Stimulated activated naive B cell treated with anti-CD40 and anti-IgM and Interleukin-4, amounts not matched to agents 10 μg/mL and 1 μg/mL and 100 μg/mL, for 72 hours (primary cell): ENCODE measurements at regions not wholly inside any gene's neighbourhood (a gene's known extent, or its start where the extent isn't known, plus 50 kb on each side); places are given as distances from the start of the nearest gene placed in this dataset.

ENCODE experiments used
- ATAC-seq, 2 donors: fragments of 150-1000 bp; cut with Tn5 transposase; replicated peaks; 2 replicates each; pipeline ENCODE4 v1.10.0; 2021; ENCODE audit warnings: moderate library complexity in 1 of 2
- DNase-seq: peaks from one replicate; pipeline ENCODE4 v3.0.0; 2021
- H3K27ac Mint-ChIP-seq: one replicate; pipeline ENCODE4 v1.8.0; 2022; ENCODE audit warnings: mild to moderate bottlenecking, mixed read lengths
- H3K27me3 Mint-ChIP-seq, 2 donors: one replicate each; pipeline ENCODE4 v1.8.0; 2022; ENCODE audit warnings: mixed read lengths in 2 of 2
- H3K36me3 Mint-ChIP-seq, 2 donors: one replicate each; pipeline ENCODE4 v1.8.0; 2022; ENCODE audit warnings: mixed read lengths in 2 of 2, mild to moderate bottlenecking in 1 of 2
- H3K4me1 Mint-ChIP-seq, 2 donors: one replicate each; pipeline ENCODE4 v1.8.0; 2022; ENCODE audit warnings: mixed read lengths in 2 of 2, mild to moderate bottlenecking in 1 of 2
- H3K4me3 Mint-ChIP-seq, 2 donors: one replicate each; pipeline ENCODE4 v1.8.0; 2022; ENCODE audit warnings: mild to moderate bottlenecking in 2 of 2, mixed read lengths in 2 of 2, moderate library complexity in 1 of 2
- H3K9me3 Mint-ChIP-seq, 2 donors: one replicate each; pipeline ENCODE4 v1.8.0; 2022; ENCODE audit warnings: mixed read lengths in 2 of 2, mild to moderate bottlenecking in 1 of 2

DNA sequence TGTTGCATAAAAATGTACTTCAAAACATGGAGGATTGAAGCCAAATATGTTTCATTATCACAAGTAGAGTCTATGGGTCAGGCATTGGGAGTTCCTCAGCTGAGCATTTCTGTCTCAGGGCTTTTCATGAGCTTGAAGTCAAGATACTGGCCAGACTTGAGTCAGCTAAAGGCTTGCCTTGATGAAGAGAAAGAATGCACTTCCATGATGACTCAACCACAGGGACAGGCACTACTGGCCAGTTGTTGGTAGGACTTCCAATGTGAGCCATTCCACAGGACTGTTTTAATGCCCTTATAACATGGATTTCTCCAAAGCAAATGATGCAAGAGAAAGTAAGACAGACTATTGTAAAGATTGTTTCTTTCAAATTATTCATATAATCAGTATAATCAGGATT, 895.6 kb downstream of the RAB28 start:
- DNase-seq (no peak), ATAC-seq (no peak)
- Mint-ChIP-seq H3K27me3 (no peaks in the 10 kb centered on the region), H3K36me3 (no peaks in the 10 kb centered on the region), H3K27ac (no peak overlapping the region), H3K4me1 (no peaks in the 10 kb centered on the region), H3K9me3 (peaks cover 0 to 3% of the 10 kb centered on the region in 2 donors), H3K4me3 (no peak overlapping the region)

DNA sequence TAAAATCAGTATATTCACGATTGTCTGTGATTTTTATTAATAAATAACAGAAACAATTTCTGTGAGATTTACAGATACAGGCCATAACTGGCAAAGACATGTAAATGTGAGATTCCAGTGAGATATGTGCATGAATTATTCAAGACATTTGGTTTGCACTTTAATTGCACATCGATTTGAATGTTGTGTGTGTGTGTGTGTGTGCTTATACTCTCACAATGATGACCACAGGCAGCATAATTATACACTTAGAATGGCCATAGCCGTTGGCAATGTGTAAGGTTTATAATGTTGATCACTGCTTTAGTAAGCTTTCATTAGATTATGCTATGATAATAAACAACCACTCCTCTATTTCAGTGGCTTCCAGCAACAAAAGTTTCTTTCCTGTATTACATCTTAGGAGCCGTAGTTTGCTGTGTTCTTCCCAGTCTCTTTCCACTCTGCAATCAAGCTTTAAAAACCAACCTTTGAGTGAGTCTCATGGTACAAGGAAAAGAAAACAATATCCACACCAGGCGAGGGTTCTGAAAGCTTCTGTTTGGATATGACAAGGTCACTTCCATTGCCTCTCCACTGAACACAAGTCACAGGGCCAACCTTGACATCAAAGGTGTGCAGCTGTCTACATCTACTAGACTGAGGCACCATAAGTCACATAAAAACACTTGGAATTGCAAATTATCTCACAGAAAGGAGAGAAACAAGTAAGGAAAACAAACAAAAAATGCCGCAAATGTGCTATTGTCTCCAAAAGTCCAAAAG, 897.7 kb downstream of the RAB28 start:
- no peak for DNase-seq
- H3K9me3 Mint-ChIP-seq, result peaks cover 0 to 3% of the 10 kb centered on the region in 2 donors
- no peak for ATAC-seq
- no peaks in the 10 kb centered on the region for H3K4me1 Mint-ChIP-seq
- no peaks in the 10 kb centered on the region for H3K36me3 Mint-ChIP-seq
- H3K27ac Mint-ChIP-seq, result no peak overlapping the region
- no peaks in the 10 kb centered on the region for H3K27me3 Mint-ChIP-seq
- H3K4me3 Mint-ChIP-seq, result no peak overlapping the region

DNA sequence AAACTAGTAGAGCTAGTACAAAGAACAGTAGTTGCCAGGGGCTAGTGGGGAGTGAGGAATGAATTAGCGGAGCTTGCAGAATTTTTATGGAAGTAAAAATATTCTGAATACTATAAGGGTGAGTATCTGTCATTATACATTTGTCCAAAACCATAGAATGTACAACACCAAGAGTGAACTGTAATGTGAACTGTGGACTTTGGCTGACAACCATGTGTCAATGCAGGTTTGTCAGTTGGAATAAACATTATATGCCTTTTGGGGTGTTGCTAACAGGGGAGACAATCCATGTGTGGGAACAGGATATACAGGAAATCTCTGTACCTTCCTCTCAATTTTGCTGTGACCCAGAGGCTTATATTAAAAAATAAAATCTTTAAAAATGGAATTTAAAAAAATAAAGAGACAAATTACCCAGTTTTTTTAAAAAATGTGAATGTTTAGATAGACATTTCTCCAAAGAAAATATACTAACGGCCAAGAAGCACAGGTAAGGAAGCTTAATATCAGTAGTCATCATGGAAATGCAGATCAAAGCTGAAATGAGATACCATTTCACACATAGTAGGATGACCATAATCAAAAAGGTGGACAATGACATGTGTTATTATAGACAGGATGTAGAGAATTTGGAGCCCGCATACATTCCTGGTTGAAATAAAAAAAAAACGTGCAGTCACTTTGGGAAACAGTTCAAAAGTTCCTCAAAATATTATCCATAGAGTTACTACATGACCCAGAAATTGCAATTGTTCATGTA, 899.8 kb downstream of the RAB28 start:
- no peaks in the 10 kb centered on the region for H3K4me1 Mint-ChIP-seq
- DNase-seq, result no peak
- no peaks in the 10 kb centered on the region for H3K36me3 Mint-ChIP-seq
- ATAC-seq, result no peak
- H3K27ac Mint-ChIP-seq, result no peak overlapping the region
- peaks cover 0 to 3% of the 10 kb centered on the region in 2 donors for H3K9me3 Mint-ChIP-seq
- H3K4me3 Mint-ChIP-seq, result no peak overlapping the region
- H3K27me3 Mint-ChIP-seq, result peaks cover 0 to 6% of the 10 kb centered on the region in 2 donors

DNA sequence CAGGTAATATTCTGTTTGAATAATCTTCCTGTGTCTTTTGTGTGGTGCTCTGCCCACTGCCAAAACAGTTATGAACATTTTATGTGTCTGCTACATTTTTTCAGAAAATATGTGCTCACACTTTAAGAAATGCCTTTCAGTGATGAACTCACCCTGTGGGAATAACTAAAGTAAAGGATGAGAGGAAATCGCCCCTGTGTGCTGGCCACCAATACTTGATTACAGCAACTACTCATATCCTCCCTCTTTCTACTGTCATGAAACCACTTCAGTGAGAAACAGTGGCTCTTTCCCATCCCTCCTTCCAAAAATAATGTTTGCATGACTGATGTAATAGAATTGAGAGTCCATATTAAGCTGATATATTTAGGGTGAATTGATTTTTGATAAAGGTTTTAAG, 900.9 kb downstream of the RAB28 start:
- Mint-ChIP-seq H3K9me3 (peaks cover 0 to 3% of the 10 kb centered on the region in 2 donors), H3K27me3 (peaks cover 0 to 6% of the 10 kb centered on the region in 2 donors), H3K4me3 (no peak overlapping the region), H3K4me1 (no peaks in the 10 kb centered on the region), H3K27ac (no peak overlapping the region), H3K36me3 (no peaks in the 10 kb centered on the region)
- DNase-seq, result no peak
- ATAC-seq, result no peak

DNA sequence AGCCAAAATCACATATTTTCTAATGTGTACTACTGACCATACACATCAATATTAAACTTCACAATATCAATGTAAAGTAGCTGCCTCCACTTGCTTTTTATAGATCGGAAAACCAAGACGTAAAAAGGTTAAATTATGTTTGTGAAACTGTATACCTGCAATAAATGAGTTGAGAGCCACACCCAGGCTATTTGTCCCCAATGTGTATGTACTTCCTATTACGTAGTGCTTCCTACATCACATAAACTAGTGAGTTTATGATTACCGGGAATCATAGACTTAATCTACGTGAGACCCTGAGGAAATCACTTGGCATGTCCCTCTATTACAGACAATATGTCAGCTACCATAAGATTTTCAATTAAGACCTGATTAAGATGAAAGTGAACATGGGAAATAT, 903.4 kb downstream of the RAB28 start:
- no peaks in the 10 kb centered on the region for H3K36me3 Mint-ChIP-seq
- ATAC-seq, result no peak
- no peak overlapping the region for H3K27ac Mint-ChIP-seq
- peaks cover 0 to 2% of the 10 kb centered on the region in 2 donors for H3K9me3 Mint-ChIP-seq
- H3K27me3 Mint-ChIP-seq, result peaks cover 0 to 6% of the 10 kb centered on the region in 2 donors
- no peaks in the 10 kb centered on the region for H3K4me1 Mint-ChIP-seq
- no peak overlapping the region for H3K4me3 Mint-ChIP-seq
- no peak for DNase-seq

DNA sequence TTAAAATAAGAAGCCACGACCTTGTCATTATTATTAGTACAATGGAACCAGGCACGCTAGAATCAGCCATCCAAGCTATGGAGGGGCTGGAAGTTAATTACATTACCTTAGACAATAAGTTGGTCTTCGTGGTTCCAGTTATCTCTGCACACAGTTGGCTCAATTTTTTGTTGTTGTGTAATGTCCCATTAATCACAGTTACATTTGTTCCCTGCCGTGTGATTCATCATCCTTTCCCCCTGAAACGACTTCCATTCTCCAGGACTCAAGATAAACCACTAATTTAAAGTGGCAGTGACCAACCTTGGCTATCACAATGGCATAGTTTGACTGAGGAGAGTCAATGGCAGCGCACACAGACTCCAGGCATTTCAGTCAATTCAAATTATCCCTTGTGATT, 905.0 kb downstream of the RAB28 start:
- ATAC-seq (no peak), DNase-seq (no peak)
- Mint-ChIP-seq H3K27me3 (peaks cover 0 to 6% of the 10 kb centered on the region in 2 donors), H3K9me3 (peaks cover 0 to 2% of the 10 kb centered on the region in 2 donors), H3K36me3 (no peaks in the 10 kb centered on the region), H3K4me1 (no peaks in the 10 kb centered on the region), H3K4me3 (no peak overlapping the region), H3K27ac (no peak overlapping the region)

DNA sequence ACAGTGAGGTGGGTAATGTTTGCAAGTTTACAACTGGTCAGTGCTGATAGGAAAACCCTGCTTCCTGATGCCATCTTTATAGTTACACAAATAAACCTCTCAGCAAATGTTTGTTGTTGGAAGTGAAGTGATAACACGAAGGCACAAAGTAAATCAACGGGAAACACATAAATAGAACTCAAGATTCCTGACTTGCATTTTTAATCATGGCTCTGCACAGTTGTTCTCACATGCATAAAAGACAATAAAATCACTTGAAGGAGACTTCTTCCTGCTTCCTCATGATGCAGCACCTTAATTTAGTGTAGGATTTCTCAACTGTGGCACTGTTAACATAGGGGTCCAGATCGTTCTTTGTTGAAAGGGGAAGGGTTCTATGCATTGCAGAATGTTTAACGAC, 907.7 kb downstream of the RAB28 start:
- no peaks in the 10 kb centered on the region for H3K36me3 Mint-ChIP-seq
- no peaks in the 10 kb centered on the region for H3K4me1 Mint-ChIP-seq
- no peak for DNase-seq
- H3K27me3 Mint-ChIP-seq, result peaks cover 0 to 6% of the 10 kb centered on the region in 2 donors
- peaks cover 0 to 2% of the 10 kb centered on the region in 2 donors for H3K9me3 Mint-ChIP-seq
- no peak overlapping the region for H3K4me3 Mint-ChIP-seq
- H3K27ac Mint-ChIP-seq, result no peak overlapping the region
- no peak for ATAC-seq

DNA sequence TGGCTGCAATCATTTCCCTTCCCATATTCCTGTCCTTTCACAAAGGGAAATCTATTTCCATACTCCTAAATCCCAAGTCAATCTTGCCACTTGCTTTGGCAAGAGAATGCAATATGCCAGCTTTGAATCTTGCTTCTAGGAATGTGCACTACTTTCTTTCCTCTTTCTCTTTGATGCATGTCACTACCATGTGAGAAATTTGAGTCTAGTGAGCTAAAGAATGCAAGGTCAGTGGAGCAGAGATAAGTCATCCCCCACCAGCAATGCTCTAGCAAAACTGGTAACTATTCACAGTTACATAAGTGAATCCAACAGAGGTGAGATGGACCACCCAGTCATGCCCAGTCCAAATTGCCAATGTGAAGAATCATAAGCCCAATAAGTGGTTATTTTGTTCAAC, 910.4 kb downstream of the RAB28 start:
- Mint-ChIP-seq H3K4me1 (no peaks in the 10 kb centered on the region), H3K4me3 (no peak overlapping the region), H3K27me3 (no peaks in the 10 kb centered on the region), H3K36me3 (no peaks in the 10 kb centered on the region), H3K9me3 (no peaks in the 10 kb centered on the region), H3K27ac (no peak overlapping the region)
- DNase-seq (no peak), ATAC-seq (no peak)

DNA sequence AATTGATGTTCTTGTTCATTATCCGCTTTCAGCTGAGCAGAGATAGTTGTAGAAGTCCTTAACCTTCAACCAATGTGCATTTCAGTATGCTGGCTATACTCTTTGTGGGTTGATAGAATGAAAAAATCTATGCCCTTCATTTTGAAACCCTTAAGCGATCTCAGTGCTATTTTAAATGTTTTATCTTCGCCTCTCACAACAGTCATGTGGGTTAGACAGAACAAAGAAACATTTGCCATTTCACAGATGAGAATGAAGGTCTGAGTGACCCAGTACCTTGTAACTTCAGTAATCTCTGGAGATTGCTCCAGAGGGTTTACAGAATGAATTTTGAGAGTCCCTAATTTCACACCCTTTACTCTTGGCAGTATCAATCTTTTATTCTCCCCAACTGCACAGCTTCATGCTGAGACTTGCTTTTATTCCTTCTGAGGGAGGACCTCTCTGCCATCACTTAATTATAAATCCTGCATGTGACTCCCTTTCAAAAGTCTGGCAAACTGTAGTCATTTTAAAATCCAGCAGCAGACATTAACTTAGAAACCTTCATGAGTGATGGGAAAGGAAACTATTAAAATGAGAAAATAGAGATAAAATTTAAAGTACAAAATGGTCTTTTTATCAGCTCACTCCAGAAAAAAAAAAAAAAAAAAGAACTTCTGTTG, 921.5 kb downstream of the RAB28 start:
- Mint-ChIP-seq H3K27ac (no peak overlapping the region), H3K36me3 (no peaks in the 10 kb centered on the region), H3K4me3 (no peak overlapping the region), H3K4me1 (no peaks in the 10 kb centered on the region), H3K27me3 (no peaks in the 10 kb centered on the region), H3K9me3 (no peaks in the 10 kb centered on the region)
- no peak for DNase-seq
- no peak for ATAC-seq

DNA sequence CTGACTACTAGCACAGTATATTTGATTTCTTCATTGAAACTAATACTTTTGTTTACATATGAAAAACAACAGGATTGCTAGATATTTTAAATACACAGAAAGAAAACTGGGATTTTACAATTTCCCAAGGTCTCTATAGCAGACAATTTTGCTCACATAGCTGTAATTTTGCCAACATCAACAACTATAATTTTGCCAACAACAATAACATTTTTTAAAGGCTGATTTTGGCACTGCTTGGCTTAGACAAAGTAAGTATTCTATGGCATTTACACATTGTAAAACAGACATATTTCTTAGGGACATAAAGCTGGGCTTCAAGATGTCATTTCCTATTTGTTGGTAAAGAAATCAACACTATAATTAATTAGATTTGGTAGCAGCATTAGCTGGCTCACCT, 922.1 kb downstream of the RAB28 start:
- H3K36me3 Mint-ChIP-seq, result no peaks in the 10 kb centered on the region

DNA sequence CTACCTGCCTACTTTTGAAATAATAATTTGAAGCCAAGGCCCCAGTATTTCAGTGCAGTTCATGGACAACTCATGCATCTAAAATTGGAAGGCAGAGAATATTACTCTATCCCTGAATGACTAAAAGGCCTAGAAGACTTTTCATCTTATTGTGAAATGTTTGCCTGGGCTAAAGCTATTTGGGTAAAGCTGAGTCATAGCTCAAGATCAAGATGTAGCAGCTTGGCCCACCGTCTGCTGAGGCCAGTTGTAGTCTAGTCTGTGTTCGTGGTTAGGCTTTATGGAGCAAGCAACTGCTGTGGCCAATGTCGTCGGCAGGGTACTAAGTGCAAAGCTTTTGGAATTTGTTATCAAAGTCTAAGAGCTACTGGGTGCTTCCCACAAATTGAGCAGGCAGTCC, 929.1 kb downstream of the RAB28 start:
- no peak overlapping the region for H3K27ac Mint-ChIP-seq
- H3K4me3 Mint-ChIP-seq, result no peak overlapping the region
- DNase-seq (no peak), ATAC-seq (no peak)
- no peaks in the 10 kb centered on the region for H3K27me3 Mint-ChIP-seq
- no peaks in the 10 kb centered on the region for H3K4me1 Mint-ChIP-seq
- H3K9me3 Mint-ChIP-seq, result peaks cover 4 to 9% of the 10 kb centered on the region in 2 donors
- no peaks in the 10 kb centered on the region for H3K36me3 Mint-ChIP-seq

More for the DNA sequence above, 922.1 kb downstream of the RAB28 start:
- no peaks in the 10 kb centered on the region for H3K4me1 Mint-ChIP-seq
- no peaks in the 10 kb centered on the region for H3K9me3 Mint-ChIP-seq
- DNase-seq, result no peak
- H3K27me3 Mint-ChIP-seq, result no peaks in the 10 kb centered on the region
- ATAC-seq, result no peak
- H3K27ac Mint-ChIP-seq, result no peak overlapping the region
- no peak overlapping the region for H3K4me3 Mint-ChIP-seq

DNA sequence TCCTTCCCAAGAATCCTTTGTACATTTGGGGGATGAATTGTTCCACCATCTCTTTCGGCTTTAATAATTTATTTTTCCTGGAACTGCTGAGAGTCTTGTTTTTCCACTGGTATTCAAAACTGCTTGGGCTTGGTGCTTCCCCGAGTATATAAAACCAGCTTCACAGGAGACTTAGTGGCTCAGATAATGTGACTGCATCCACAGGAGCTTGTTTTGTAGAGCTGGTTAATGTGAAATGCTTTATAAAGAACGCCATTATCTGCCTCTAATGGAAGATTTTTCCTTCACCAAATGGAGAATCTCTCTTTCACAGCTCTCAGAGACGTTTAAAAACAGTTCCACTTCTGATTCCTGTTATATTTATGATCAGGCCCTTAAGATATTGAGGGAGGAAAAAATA, 935.5 kb downstream of the RAB28 start:
- ATAC-seq (no peak), DNase-seq (no peak)
- peaks cover 4 to 9% of the 10 kb centered on the region in 2 donors for H3K9me3 Mint-ChIP-seq
- H3K4me1 Mint-ChIP-seq, result no peaks in the 10 kb centered on the region
- no peak overlapping the region for H3K4me3 Mint-ChIP-seq
- no peaks in the 10 kb centered on the region for H3K36me3 Mint-ChIP-seq
- H3K27me3 Mint-ChIP-seq, result no peaks in the 10 kb centered on the region
- no peak overlapping the region for H3K27ac Mint-ChIP-seq

DNA sequence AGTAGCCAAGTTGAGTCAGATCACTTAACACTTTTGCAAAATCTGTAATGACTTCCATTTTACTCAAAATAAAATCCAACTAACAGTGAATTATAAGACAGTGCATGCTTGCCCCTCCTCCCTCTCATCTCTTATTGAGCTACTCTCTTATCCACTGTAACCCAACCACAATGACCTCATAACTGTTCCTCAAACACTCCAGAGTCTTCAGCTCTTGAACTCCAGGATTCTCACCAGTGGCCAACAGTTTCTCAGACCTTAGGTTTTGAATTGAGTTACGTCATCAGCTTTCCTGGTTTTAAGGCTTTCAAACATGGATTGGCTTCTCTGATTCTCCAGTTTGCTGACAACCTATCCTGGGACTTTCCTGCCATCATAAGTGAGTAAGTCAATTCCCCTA, 938.3 kb downstream of the RAB28 start:
- DNase-seq (no peak), ATAC-seq (no peak)
- no peaks in the 10 kb centered on the region for H3K27me3 Mint-ChIP-seq
- H3K4me3 Mint-ChIP-seq, result no peak overlapping the region
- no peaks in the 10 kb centered on the region for H3K4me1 Mint-ChIP-seq
- H3K9me3 Mint-ChIP-seq, result no peaks in the 10 kb centered on the region
- H3K27ac Mint-ChIP-seq, result no peak overlapping the region
- H3K36me3 Mint-ChIP-seq, result no peaks in the 10 kb centered on the region

DNA sequence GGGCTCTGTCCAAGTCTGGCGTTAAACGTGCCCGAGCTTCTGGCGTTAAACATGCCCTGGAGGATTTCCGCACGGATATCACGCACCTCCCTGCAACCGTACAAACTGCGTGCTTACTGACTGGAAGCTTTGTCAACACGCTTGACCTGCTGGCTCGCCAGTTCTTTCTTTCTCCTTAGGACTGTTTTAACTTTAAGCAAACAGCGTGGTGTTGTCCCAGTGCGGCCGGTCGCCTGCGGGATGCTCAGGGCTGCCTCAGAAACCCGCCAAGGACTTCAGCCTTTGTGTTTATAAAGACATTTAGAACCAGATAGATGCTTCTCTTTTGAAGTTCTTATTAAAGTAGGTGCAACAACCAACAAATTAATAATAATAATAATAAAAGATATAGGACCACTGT, 946.0 kb downstream of the RAB28 start:
- H3K9me3 Mint-ChIP-seq, result peaks cover 0 to 1% of the 10 kb centered on the region in 2 donors
- ATAC-seq, result no peak
- DNase-seq, result no peak
- no peaks in the 10 kb centered on the region for H3K36me3 Mint-ChIP-seq
- no peak overlapping the region for H3K4me3 Mint-ChIP-seq
- no peaks in the 10 kb centered on the region for H3K4me1 Mint-ChIP-seq
- H3K27me3 Mint-ChIP-seq, result no peaks in the 10 kb centered on the region
- no peak overlapping the region for H3K27ac Mint-ChIP-seq

DNA sequence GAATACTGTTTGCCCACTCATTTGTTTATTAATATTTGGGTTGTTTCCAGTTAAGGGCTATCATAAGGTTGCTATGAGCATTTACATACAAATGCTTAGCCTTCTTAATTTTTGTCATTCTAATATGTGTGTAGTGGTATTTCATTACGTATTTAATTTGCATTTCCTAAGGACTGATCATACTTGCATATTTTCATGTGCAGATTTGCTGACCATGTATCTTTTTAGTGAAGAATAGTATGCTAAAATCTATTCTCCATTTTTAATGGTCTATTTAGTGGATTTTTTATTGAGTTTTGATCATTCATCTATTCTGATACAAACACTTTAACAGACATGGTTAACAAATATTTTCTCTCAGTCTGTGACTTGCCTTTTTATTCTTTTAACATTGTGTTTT, 949.5 kb downstream of the RAB28 start:
- Mint-ChIP-seq H3K4me1 (no peaks in the 10 kb centered on the region), H3K9me3 (peaks cover 0 to 5% of the 10 kb centered on the region in 2 donors), H3K36me3 (no peaks in the 10 kb centered on the region), H3K27ac (no peak overlapping the region), H3K4me3 (no peak overlapping the region), H3K27me3 (no peaks in the 10 kb centered on the region)
- DNase-seq (no peak), ATAC-seq (no peak)
